GM12892 (cell line): ENCODE measurements at regions not wholly inside any gene's neighbourhood (a gene's known extent, or its start where the extent isn't known, plus 50 kb on each side); places are given as distances from the start of the nearest gene placed in this dataset.

Source experiments
- DNase-seq: peaks from one replicate; pipeline ENCODE4 v3.0.0; 2011; ENCODE audit not compliant: insufficient read length
- FAIRE-seq: peaks from 2 replicates; lab custom pipeline; 2011; peaks lifted over from hg19 to GRCh38; lab: Jason Lieb, UNC
- POLR2A ChIP-seq: IDR thresholded peaks from 2 replicates; pipeline ENCODE4 v1.6.1; 2011; ENCODE audit warnings: low read depth, low read length, control low read depth
- POLR2AphosphoS5 ChIP-seq: IDR thresholded peaks from 2 replicates; pipeline ENCODE4 v1.6.1; 2011; ENCODE audit warnings: low read depth, low read length, control low read depth
- TAF1 ChIP-seq: IDR thresholded peaks from 2 replicates; pipeline ENCODE4 v1.6.1; 2011; ENCODE audit warnings: low read depth, mild to moderate bottlenecking, control low read depth, low read length, borderline replicate concordance

- DNase-seq, result no peak
- no peak for TF ChIP-seq TAF1
- TF ChIP-seq POLR2A, result no peak
- TF ChIP-seq POLR2AphosphoS5, result no peak
- FAIRE-seq, result no peak
Measured at GRCh38 chr16:17989255-17989654, 347.3 kb downstream of the NPIPA8 start.

DNA sequence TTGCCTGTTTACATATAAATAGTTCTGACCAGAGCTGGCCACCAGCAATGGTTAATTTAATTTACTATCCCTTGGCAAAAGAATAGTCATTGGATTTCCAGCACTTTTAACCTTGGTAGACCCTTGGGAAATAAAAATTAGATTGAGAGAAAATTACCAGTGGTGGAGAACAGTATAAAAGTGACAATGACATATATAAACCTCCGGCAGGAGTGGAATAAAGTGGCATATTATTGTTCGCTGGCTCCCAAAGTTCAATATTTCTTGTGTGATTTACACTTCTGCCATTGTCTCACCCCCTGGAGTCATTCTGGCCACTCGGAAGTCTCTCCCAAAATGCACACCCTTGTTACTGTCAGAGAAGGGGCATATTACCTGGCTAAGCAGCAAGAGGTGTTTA is 347.7 kb downstream of the NPIPA8 start:
- DNase-seq (no peak), FAIRE-seq (no peak)
- no peak for TF ChIP-seq POLR2AphosphoS5
- TF ChIP-seq POLR2A, result no peak
- TF ChIP-seq TAF1, result no peak

DNA sequence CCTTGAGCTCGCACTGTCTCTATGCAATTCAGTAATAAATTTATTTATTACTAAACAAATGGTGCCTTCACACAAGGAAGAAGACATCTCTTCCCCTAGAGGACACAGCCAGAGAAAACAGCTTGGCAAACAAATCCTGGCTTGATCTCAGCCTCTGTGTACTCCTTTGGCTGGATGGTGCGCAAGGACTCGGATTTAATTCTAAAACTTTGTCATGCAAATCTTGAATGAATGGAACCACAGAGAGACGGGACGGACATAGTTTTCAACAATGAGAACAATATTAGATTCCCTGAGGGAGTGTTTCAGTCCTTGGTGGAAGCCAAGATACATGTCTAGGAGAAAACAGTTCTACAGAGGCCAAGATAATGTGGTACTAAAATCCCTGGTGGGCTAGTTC is 349.5 kb downstream of the NPIPA8 start:
- no peak for TF ChIP-seq POLR2AphosphoS5
- no peak for TF ChIP-seq POLR2A
- TF ChIP-seq TAF1, result no peak
- DNase-seq, result no peak
- no peak for FAIRE-seq

DNA sequence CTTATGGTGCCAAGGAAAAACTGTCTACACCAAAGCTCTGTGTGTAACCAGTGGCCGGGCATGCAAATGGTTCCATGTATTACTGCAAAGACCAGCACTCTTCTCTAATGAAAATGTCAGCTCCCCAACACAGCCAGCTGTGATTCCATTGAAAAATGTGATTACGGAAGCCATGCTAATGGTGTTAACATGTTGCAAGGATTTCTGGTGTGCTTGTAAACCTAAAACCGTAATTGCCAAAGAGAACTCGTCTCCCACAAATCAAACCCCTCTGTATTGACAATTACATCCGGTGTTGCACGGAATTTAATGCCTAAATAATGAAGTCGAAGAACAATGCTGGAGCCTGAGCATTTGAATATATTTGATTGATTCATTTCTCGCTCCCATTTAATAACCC is 351.7 kb downstream of the NPIPA8 start:
- FAIRE-seq (no peak), DNase-seq (no peak)
- TF ChIP-seq POLR2A (no peak), TAF1 (no peak), POLR2AphosphoS5 (no peak)

GRCh38 chr16:17983847-17984639 is 352.5 kb downstream of the NPIPA8 start:
- TF ChIP-seq TAF1, result no peak
- TF ChIP-seq POLR2A, result no peak
- TF ChIP-seq POLR2AphosphoS5, result no peak
- FAIRE-seq (no peak), DNase-seq (no peak)

DNA sequence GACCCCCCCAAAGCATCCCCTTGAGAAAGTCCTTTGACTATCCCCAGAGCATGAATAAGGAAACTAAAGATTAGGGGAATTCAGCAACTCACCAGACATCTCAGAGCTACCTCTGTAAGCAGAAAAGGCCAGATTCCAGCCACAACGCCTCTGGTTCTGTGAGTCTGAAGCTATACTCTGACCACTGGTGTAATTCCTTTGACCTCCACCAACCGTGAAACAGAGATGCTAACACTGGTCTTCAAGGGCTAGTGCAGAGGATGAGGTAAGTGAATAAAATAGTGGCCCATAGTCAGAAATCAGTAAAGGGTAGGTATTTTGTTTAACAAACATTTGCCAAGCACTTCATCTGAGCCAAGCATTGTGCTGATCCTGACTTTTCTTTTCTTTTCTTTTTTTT is 353.4 kb downstream of the NPIPA8 start:
- FAIRE-seq, result no peak
- no peak for DNase-seq
- TF ChIP-seq POLR2A, result no peak
- TF ChIP-seq POLR2AphosphoS5, result no peak
- TF ChIP-seq TAF1, result no peak

DNA sequence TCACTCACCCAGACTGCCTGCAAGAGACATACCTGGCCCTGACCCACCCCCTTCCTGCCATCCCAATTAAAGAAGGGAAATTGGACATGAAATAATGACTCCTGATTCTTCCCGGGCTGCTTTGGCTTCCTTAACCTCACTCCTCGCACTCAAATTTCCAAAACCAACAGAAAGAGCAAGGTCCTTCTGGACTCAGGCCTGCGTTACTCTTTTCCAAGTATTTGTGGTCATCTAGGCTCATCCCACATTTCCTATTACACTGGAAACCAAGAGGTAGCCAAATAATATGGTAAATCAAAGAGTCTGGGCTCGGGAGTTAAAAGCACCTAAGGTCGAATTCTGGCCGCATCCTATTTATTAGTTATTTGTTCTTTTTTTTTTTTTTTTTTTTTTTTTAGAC is 359.3 kb downstream of the NPIPA8 start:
- FAIRE-seq, result no peak
- TF ChIP-seq POLR2AphosphoS5, result no peak
- TF ChIP-seq TAF1, result no peak
- TF ChIP-seq POLR2A, result no peak
- DNase-seq, result no peak

GRCh38 chr16:17972460-17972943 is 364.0 kb downstream of the NPIPA8 start:
- no peak for DNase-seq
- no peak for FAIRE-seq
- TF ChIP-seq POLR2AphosphoS5 (no peak), TAF1 (no peak)

DNA sequence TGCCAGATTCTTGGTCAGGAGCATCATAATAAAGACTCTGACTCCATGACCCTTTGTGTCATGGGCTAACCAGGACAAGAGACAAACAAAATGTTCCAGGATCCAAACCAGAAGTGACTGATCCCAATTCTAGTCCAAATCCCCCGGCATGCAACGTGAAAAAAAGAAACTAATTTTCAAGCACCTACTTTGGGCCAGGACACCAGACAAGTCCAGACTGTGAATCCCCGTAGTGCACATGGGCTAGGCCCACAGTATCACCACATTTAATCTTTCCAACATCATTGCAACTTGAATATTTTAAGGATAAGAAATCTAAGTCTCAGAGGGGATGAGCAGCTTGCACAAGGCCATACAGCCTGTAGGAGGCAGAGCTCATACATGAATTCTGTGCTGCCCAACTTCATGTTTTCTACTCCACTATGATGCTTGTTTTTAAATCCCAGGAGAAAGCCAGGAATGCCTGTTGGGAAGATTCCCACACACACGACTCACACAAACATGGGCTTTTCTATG is 365.7 kb downstream of the NPIPA8 start:
- TF ChIP-seq POLR2A (no peak), TAF1 (no peak), POLR2AphosphoS5 (no peak)
- DNase-seq, result no peak
- FAIRE-seq, result no peak

GRCh38 chr16:17970157-17970765 is 366.3 kb downstream of the NPIPA8 start:
- DNase-seq, result no peak
- no peak for TF ChIP-seq POLR2AphosphoS5
- FAIRE-seq, result no peak

DNA sequence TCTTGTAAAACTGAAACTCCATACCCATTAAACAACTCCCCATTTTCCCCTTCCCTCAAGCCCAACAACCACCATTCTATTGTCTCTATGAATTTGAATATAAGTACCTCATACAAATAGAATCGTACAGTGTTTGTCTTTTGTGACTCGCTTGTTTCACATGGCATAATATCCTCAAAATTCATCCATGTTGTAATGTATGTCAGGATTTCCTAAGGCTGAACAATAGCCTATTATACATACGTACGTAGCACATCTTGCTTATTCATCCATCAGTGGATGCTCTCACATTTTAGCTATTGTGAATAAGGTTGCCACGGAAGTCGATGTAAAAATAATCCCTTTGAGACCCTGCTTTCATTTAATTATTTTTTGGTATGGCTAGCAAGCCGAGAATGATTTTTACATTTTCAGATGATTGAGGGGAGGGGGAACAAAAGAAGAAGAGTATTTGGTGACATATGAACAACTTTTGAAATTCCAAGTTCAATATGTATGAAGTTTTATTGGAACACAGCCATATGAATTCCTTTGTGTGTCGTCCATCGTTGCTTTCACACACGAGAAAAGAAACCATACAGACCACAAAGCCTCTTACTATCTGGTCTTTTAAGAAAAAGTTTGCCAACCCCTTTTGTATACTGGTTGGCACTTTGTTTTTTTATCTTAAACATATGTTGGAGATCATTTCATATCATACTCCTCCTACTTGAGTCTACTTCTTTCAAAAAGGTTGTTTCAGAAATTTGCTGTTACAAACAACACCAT is 371.2 kb downstream of the NPIPA8 start:
- TF ChIP-seq POLR2A (no peak), POLR2AphosphoS5 (no peak), TAF1 (no peak)
- FAIRE-seq, result no peak
- no peak for DNase-seq

DNA sequence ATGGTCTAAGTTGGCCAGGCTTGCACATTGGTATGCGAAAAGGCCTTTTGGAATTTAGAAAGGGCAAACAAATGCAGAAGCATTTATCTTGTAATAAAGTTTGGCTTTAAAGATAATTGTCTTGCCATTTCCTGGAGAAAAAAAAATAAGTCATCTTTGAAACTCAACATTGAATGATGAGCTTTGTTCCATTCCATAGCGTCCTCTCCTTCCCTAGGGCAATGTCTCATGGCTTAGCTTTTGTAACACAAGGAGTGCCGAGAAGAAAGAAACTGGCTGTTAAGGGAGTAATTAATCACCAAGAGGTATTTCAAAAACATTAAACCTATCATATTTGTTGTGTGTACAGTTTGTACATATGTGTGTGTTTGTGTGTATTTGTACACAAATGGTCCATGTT is 372.3 kb downstream of the NPIPA8 start:
- DNase-seq (no peak), FAIRE-seq (no peak)
- TF ChIP-seq POLR2A, result no peak
